ENCODE measurements at regions not wholly inside any gene's neighbourhood (a gene's known extent, or its start where the extent isn't known, plus 50 kb on each side); places are given as distances from the start of the nearest gene placed in this dataset.

GRCh38 chr21:35321322-35322200 is 272.5 kb upstream of the RUNX1 start:
- TF ChIP-seq CTCF (IDR thresholded peaks at IDR 0.05) (no peak), EP300 (IDR thresholded peaks at IDR 0.05) (no peak), POLR2A (IDR thresholded peaks at IDR 0.05) (no peak)

Data from upper lobe of left lung (tissue), 4 donors.